ENCODE measurements at regions not wholly inside any gene's neighbourhood (a gene's known extent, or its start where the extent isn't known, plus 50 kb on each side); places are given as distances from the start of the nearest gene placed in this dataset.
"Not testable (repeated sequence)": the region's sequence is repeated elsewhere in the genome, so short reads cannot be mapped to it uniquely, and the experiment has no call there.

- POLR2A ChIA-PET: no interaction called here
- TF ChIP-seq CTCF (IDR thresholded peaks at IDR 0.05; ENCODE audit: insufficient read depth, low read depth, low read length): no peak
- DNase-seq (ENCODE audit: low read depth): no peak
- no peaks in the 10 kb centered on the region for H3K27me3 ChIP-seq (ENCODE audit: control insufficient read depth, insufficient read depth, low read length)
- H3K36me3 ChIP-seq (ENCODE audit: control insufficient read depth, insufficient read depth, low read length): no peaks in the 10 kb centered on the region
- H3K4me3 ChIP-seq (ENCODE audit: low read depth, low read length): no peak overlapping the region
- CTCF ChIA-PET: no interaction called here
Measured at GRCh38 chr14:45891417-45892080, 638.5 kb upstream of the MIS18BP1 start.

GRCh38 chr14:45888766-45889285, 635.8 kb upstream of the MIS18BP1 start:
- H3K27me3 ChIP-seq (ENCODE audit: control insufficient read depth, insufficient read depth, low read length); CTCF ChIA-PET; POLR2A ChIA-PET; DNase-seq (ENCODE audit: low read depth); H3K4me3 ChIP-seq (ENCODE audit: low read depth, low read length); H3K36me3 ChIP-seq (ENCODE audit: control insufficient read depth, insufficient read depth, low read length): not testable (repeated sequence)

- CTCF ChIA-PET: no interaction called here
- H3K36me3 ChIP-seq (ENCODE audit: control insufficient read depth, insufficient read depth, low read length): no peaks in the 10 kb centered on the region
Measured at GRCh38 chr14:45877981-45878380, 625.0 kb upstream of the MIS18BP1 start.

GRCh38 chr14:45868863-45869262, 615.9 kb upstream of the MIS18BP1 start:
- no peak for DNase-seq (ENCODE audit: low read depth)
- POLR2A ChIA-PET: no interaction called here
- H3K27me3 ChIP-seq (ENCODE audit: control insufficient read depth, insufficient read depth, low read length): no peaks in the 10 kb centered on the region
- H3K36me3 ChIP-seq (ENCODE audit: control insufficient read depth, insufficient read depth, low read length): no peaks in the 10 kb centered on the region
- H3K4me3 ChIP-seq (ENCODE audit: low read depth, low read length): no peak overlapping the region
- CTCF ChIA-PET: no interaction called here
- no peak for TF ChIP-seq CTCF (IDR thresholded peaks at IDR 0.05; ENCODE audit: insufficient read depth, low read depth, low read length)

More at GRCh38 chr14:45877981-45878380, 625.0 kb upstream of the MIS18BP1 start:
- no peak for TF ChIP-seq CTCF (IDR thresholded peaks at IDR 0.05; ENCODE audit: insufficient read depth, low read depth, low read length)
- POLR2A ChIA-PET: no interaction called here
- Histone ChIP-seq H3K4me3 (ENCODE audit: low read depth, low read length) (no peak overlapping the region), H3K27me3 (ENCODE audit: control insufficient read depth, insufficient read depth, low read length) (no peaks in the 10 kb centered on the region)
- no peak for DNase-seq (ENCODE audit: low read depth)

GRCh38 chr14:45868377-45868776, 615.4 kb upstream of the MIS18BP1 start:
- ChIA-PET CTCF (no interaction called here), POLR2A (no interaction called here)
- no peak for TF ChIP-seq CTCF (IDR thresholded peaks at IDR 0.05; ENCODE audit: insufficient read depth, low read depth, low read length)

More at GRCh38 chr14:45868377-45868776, 615.4 kb upstream of the MIS18BP1 start:
- H3K27me3 ChIP-seq (ENCODE audit: control insufficient read depth, insufficient read depth, low read length): no peaks in the 10 kb centered on the region
- no peak for DNase-seq (ENCODE audit: low read depth)
- no peaks in the 10 kb centered on the region for H3K36me3 ChIP-seq (ENCODE audit: control insufficient read depth, insufficient read depth, low read length)
- no peak overlapping the region for H3K4me3 ChIP-seq (ENCODE audit: low read depth, low read length)

Measured in BJ (cell line).